ENCODE measurements at regions not wholly inside any gene's neighbourhood (a gene's known extent, or its start where the extent isn't known, plus 50 kb on each side); places are given as distances from the start of the nearest gene placed in this dataset.

DNA sequence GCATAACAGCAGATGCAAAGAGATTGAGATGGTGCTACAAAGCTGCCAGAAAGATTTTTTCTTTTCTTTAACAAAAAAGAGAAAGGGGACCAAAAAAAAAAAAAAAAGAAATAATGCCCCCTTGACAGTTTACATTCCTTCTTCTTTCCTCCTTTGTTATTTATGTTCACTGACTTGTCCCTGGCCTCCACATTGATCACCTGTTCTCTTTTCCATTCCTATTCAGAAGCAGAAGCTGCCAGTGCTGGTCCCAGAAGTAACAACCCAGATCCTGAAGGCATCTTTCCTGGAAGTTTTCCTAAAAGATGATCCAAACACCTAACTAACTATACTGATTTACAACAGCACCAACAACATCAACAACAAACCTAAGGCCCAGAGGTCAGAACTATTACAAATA lies 728.1 kb downstream of the KCNJ2 start:
- Histone ChIP-seq H2AFZ (ENCODE audit: low read depth, low read length) (no peak overlapping the region), H3K27ac (ENCODE audit: insufficient read depth, low read depth, low read length) (no peak overlapping the region), H3K9me3 (replicated peaks; ENCODE audit: control insufficient read depth, insufficient read depth, low read length) (peaks cover 1% of the 10 kb centered on the region), H3K9me1 (replicated peaks; ENCODE audit: control insufficient read depth, extremely low read depth, insufficient read depth, low read length) (no peaks in the 10 kb centered on the region), H3K9ac (replicated peaks; ENCODE audit: extremely low read depth, insufficient read depth, low read length) (no peak overlapping the region), H3K4me3 (replicated peaks in 1 of 3; ENCODE audit: insufficient read depth in 1 of 3, low read depth in 1 of 3, low read length in 3 of 3) (no peak overlapping the region), H4K20me1 (replicated peaks; ENCODE audit: control insufficient read depth, extremely low read depth, insufficient read depth, low read length) (no peaks in the 10 kb centered on the region), H3K27me3 (ENCODE audit: control insufficient read depth in 2 of 2, insufficient read depth in 2 of 2, low read length in 2 of 2) (no peaks in the 10 kb centered on the region), H3K79me2 (ENCODE audit: control insufficient read depth, insufficient read depth, low read length) (no peaks in the 10 kb centered on the region), H3K36me3 (ENCODE audit: control insufficient read depth in 2 of 2, extremely low read depth in 1 of 2, insufficient read depth in 2 of 2, low read length in 2 of 2) (no peaks in the 10 kb centered on the region), H3K4me2 (ENCODE audit: insufficient read depth, low read length) (no peak overlapping the region), H3K4me1 (ENCODE audit: control insufficient read depth, extremely low read depth, insufficient read depth, low read length) (no peaks in the 10 kb centered on the region)
- no peak for FAIRE-seq
- ChIA-PET POLR2A (no interaction called here), CTCF (no interaction called here)
- intact Hi-C loops (cut with micrococcal nuclease) = no loop called here
- no peak for DNase-seq (ENCODE audit: low read depth, low spot score)
- BruUV-seq (replicated peaks) = no TSS peak
- dilution Hi-C loops (cut with MboI; ENCODE audit: extremely low pct_ligation_motif_present, low sequenced_read_pairs) = no loop called here
- TF ChIP-seq, protein P1, sequence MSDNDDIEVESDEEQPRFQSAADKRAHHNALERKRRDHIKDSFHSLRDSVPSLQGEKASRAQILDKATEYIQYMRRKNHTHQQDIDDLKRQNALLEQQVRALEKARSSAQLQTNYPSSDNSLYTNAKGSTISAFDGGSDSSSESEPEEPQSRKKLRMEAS (IDR thresholded peaks at IDR 0.05; ENCODE audit: insufficient read depth, insufficient read length) = no peak
- TF ChIP-seq EZH2 (IDR thresholded peaks at IDR 0.05; ENCODE audit: borderline replicate concordance, low read depth, low read length, severe bottlenecking) (no peak), POLR2A (IDR thresholded peaks at IDR 0.05; ENCODE audit: low read depth, low read length) (no peak), POLR2AphosphoS5 (IDR thresholded peaks at IDR 0.05; ENCODE audit: insufficient read depth, low read depth, low read length) (no peak), GATA2 (IDR thresholded peaks at IDR 0.05; ENCODE audit: insufficient read depth, insufficient read length, low read depth, low read length) (no peak)

- DNase-seq (ENCODE audit: low read depth, low spot score) (no peak), FAIRE-seq (no peak)
- H3K36me3 ChIP-seq (ENCODE audit: control insufficient read depth in 2 of 2, extremely low read depth in 1 of 2, insufficient read depth in 2 of 2, low read length in 2 of 2) = no peaks in the 10 kb centered on the region
- no peak overlapping the region for H2AFZ ChIP-seq (ENCODE audit: low read depth, low read length)
- no peaks in the 10 kb centered on the region for H3K4me1 ChIP-seq (ENCODE audit: control insufficient read depth, extremely low read depth, insufficient read depth, low read length)
- H3K4me3 ChIP-seq (replicated peaks in 1 of 3; ENCODE audit: insufficient read depth in 1 of 3, low read depth in 1 of 3, low read length in 3 of 3) = no peak overlapping the region
- no peaks in the 10 kb centered on the region for H3K9me1 ChIP-seq (replicated peaks; ENCODE audit: control insufficient read depth, extremely low read depth, insufficient read depth, low read length)
- H4K20me1 ChIP-seq (replicated peaks; ENCODE audit: control insufficient read depth, extremely low read depth, insufficient read depth, low read length) = no peaks in the 10 kb centered on the region
- dilution Hi-C loops (cut with MboI; ENCODE audit: extremely low pct_ligation_motif_present, low sequenced_read_pairs) = no loop called here
- H3K9ac ChIP-seq (replicated peaks; ENCODE audit: extremely low read depth, insufficient read depth, low read length) = no peak overlapping the region
- no peaks in the 10 kb centered on the region for H3K79me2 ChIP-seq (ENCODE audit: control insufficient read depth, insufficient read depth, low read length)
- H3K4me2 ChIP-seq (ENCODE audit: insufficient read depth, low read length) = no peak overlapping the region
- TF ChIP-seq GATA2 (IDR thresholded peaks at IDR 0.05; ENCODE audit: insufficient read depth, insufficient read length, low read depth, low read length) (no peak), MYC (IDR thresholded peaks at IDR 0.05; ENCODE audit: low read depth, low read length) (no peak), EZH2 (IDR thresholded peaks at IDR 0.05; ENCODE audit: borderline replicate concordance, low read depth, low read length, severe bottlenecking) (no peak), JUN (IDR thresholded peaks at IDR 0.05; ENCODE audit: borderline replicate concordance, insufficient read depth, insufficient read length, low read depth) (no peak), FOS (IDR thresholded peaks at IDR 0.05; ENCODE audit: borderline replicate concordance, insufficient read depth, low read length) (no peak), POLR2AphosphoS5 (IDR thresholded peaks at IDR 0.05; ENCODE audit: insufficient read depth, low read depth, low read length) (no peak)
- TF ChIP-seq, protein P1 (IDR thresholded peaks at IDR 0.05; ENCODE audit: insufficient read depth, insufficient read length) = no peak
- TF ChIP-seq, protein P2, sequence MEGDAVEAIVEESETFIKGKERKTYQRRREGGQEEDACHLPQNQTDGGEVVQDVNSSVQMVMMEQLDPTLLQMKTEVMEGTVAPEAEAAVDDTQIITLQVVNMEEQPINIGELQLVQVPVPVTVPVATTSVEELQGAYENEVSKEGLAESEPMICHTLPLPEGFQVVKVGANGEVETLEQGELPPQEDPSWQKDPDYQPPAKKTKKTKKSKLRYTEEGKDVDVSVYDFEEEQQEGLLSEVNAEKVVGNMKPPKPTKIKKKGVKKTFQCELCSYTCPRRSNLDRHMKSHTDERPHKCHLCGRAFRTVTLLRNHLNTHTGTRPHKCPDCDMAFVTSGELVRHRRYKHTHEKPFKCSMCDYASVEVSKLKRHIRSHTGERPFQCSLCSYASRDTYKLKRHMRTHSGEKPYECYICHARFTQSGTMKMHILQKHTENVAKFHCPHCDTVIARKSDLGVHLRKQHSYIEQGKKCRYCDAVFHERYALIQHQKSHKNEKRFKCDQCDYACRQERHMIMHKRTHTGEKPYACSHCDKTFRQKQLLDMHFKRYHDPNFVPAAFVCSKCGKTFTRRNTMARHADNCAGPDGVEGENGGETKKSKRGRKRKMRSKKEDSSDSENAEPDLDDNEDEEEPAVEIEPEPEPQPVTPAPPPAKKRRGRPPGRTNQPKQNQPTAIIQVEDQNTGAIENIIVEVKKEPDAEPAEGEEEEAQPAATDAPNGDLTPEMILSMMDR (IDR thresholded peaks at IDR 0.05; ENCODE audit: extremely low read depth in 1 of 2, insufficient read depth in 1 of 2, low read depth in 1 of 2, low read length in 2 of 2) = no peak
- CTCF ChIA-PET = no interaction called here
- H3K27ac ChIP-seq (ENCODE audit: insufficient read depth, low read depth, low read length) = no peak overlapping the region
- BruUV-seq (replicated peaks) = no TSS peak
- POLR2A ChIA-PET = no interaction called here
- intact Hi-C loops (cut with micrococcal nuclease) = no loop called here
- no peaks in the 10 kb centered on the region for H3K27me3 ChIP-seq (ENCODE audit: control insufficient read depth in 2 of 2, insufficient read depth in 2 of 2, low read length in 2 of 2)
- H3K9me3 ChIP-seq (replicated peaks; ENCODE audit: control insufficient read depth, insufficient read depth, low read length) = no peaks in the 10 kb centered on the region
Observed at GRCh38 chr17:70901870-70902269, 732.5 kb downstream of the KCNJ2 start.

Data from endothelial cell of umbilical vein (primary cell).